ENCODE measurements at regions not wholly inside any gene's neighbourhood (a gene's known extent, or its start where the extent isn't known, plus 50 kb on each side); places are given as distances from the start of the nearest gene placed in this dataset.
A peak's percentile ranks its signal among the peaks of the same experiment; 100 is the strongest.

DNA sequence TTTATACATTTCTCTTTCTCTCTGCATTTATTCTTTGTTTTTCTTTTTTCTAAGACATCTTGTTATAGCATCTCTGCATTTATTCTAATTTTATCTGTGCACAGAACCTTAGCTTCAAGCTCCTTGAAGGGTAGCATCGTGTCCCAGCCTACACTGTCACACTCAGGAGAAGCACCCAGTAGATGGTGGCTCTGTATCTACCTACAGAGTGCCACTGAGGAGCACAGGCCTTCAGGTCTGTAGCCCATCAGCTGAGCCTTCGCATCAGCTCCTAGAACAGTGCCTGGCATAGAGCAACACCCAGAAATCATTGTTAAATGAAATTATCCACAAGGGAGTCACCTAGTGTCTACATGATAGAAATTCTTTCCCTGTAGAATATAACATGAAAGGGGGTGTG lies 203.0 kb upstream of the KLF14 start:
- Histone ChIP-seq H3K27ac (ENCODE audit: low read depth, low read length) (no peak overlapping the region), H3K27me3 (ENCODE audit: control insufficient read depth, insufficient read depth, low read length) (no peaks in the 10 kb centered on the region), H3K36me3 (ENCODE audit: control insufficient read depth, insufficient read depth, low read length) (peaks cover 9% of the 10 kb centered on the region), H3K4me1 (ENCODE audit: control insufficient read depth, insufficient read depth, low read length) (peaks cover 4% of the 10 kb centered on the region), H3K9ac (ENCODE audit: low read length) (no peak overlapping the region), H3K4me3 (ENCODE audit: low read length) (no peak overlapping the region)

DNA sequence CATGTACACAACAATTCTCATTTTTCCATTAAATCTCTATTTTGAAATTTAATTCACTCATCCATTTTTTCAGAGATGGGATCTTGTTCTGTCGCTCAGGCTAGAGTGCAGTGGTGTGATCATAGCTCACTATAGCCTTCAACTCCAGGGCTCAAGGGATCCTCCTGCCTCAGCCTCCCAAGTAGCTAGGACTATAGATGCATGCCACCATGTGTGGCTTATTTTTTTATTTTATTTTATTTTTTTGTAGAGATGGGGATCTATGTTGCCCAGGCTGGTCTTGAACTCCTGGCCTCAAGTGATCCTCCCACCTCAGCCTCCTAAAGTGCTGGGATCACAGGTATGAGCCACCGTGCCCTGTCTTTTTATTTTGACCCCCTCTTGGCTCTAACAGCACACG lies 203.8 kb upstream of the KLF14 start:
- no peak overlapping the region for H3K9ac ChIP-seq (ENCODE audit: low read length)
- H3K4me3 ChIP-seq (ENCODE audit: low read length): no peak overlapping the region
- no peak overlapping the region for H3K27ac ChIP-seq (ENCODE audit: low read depth, low read length)
- H3K36me3 ChIP-seq (ENCODE audit: control insufficient read depth, insufficient read depth, low read length): peaks cover 9% of the 10 kb centered on the region
- peaks cover 4% of the 10 kb centered on the region for H3K4me1 ChIP-seq (ENCODE audit: control insufficient read depth, insufficient read depth, low read length)
- no peaks in the 10 kb centered on the region for H3K27me3 ChIP-seq (ENCODE audit: control insufficient read depth, insufficient read depth, low read length)

DNA sequence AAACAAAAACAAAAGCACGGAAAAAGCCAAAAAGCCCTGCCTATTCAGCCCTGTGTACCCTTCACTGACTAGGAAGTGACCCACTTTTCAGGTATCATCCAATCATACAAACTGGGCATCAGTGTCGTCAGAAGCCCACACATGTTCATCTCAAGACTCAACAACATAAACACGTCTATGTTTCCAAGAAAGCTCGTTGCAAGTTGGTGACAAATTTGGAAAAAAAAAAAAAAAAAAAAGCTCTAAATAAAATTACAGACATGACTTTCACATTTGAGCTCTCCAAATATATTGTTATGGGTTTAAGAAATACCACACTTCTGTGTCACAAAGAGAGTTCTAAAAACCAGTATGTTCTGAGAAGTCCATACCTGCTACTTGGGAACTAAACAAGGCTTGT lies 204.7 kb upstream of the KLF14 start:
- H3K9ac ChIP-seq (ENCODE audit: low read length): no peak overlapping the region
- H3K36me3 ChIP-seq (ENCODE audit: control insufficient read depth, insufficient read depth, low read length): peaks cover 9% of the 10 kb centered on the region
- H3K4me1 ChIP-seq (ENCODE audit: control insufficient read depth, insufficient read depth, low read length): peaks cover 4% of the 10 kb centered on the region
- H3K27ac ChIP-seq (ENCODE audit: low read depth, low read length): no peak overlapping the region
- no peaks in the 10 kb centered on the region for H3K27me3 ChIP-seq (ENCODE audit: control insufficient read depth, insufficient read depth, low read length)
- no peak overlapping the region for H3K4me3 ChIP-seq (ENCODE audit: low read length)

DNA sequence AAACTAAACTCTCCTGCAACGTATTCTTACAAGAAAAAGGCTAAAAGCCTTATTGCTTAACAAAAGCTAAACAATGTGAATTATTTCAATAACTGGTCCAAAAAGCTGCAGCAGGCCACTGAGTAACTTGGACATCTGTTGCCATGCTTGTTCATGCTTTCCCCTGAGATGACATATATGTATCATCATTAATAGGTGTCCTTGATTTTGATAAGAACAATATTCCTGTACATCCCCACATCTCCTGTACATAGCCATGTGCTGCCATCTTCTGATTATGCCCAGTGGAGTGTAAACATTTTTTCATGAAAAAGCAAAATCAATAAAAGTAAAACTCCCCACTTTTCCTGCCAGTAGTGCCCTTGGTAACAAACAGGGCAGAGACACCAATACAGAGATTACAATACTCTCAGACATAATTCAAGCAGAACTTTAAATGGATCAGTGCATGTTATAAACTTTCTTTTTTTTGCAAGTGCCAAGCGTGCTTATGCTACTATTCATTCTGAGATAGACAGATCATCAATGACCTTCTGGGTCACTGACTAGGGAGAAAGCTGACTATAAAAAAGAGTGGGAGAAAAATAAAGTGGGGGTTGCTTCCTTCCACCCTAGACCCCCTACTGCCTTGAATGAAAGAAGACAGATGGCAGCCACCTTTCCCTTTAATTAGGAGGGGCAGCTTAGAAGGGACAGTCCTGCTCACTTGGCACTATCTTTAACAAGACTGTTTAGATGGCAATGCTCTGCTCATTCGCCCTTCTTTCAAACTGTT lies 205.5 kb upstream of the KLF14 start:
- H3K27ac ChIP-seq (ENCODE audit: low read depth, low read length): no peak overlapping the region
- no peaks in the 10 kb centered on the region for H3K27me3 ChIP-seq (ENCODE audit: control insufficient read depth, insufficient read depth, low read length)
- H3K4me3 ChIP-seq (ENCODE audit: low read length): no peak overlapping the region
- peaks cover 10% of the 10 kb centered on the region for H3K4me1 ChIP-seq (ENCODE audit: control insufficient read depth, insufficient read depth, low read length)
- H3K9ac ChIP-seq (ENCODE audit: low read length): no peak overlapping the region
- peaks cover 9% of the 10 kb centered on the region for H3K36me3 ChIP-seq (ENCODE audit: control insufficient read depth, insufficient read depth, low read length)

DNA sequence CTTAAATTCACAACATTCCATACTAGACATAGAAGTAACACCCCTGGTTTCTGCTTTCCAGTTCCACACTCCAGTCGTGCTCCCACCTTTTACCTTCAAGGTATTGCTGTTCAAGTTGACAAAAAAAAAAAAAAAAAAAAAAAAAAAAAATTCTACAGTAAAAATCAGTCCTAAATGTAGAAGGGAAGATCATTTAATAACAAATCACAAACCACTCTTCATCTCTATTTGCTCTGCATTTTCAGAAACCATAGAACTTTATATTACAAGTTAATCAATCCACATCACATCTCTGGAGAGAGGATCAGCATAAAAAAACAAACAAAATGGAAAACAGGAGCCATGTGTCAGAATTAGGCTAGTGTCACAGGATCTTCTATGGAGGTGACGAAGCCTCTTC lies 206.3 kb upstream of the KLF14 start:
- H3K9ac ChIP-seq (ENCODE audit: low read length): no peak overlapping the region
- peaks cover 10% of the 10 kb centered on the region for H3K4me1 ChIP-seq (ENCODE audit: control insufficient read depth, insufficient read depth, low read length)
- no peak overlapping the region for H3K27ac ChIP-seq (ENCODE audit: low read depth, low read length)
- H3K4me3 ChIP-seq (ENCODE audit: low read length): no peak overlapping the region
- peaks cover 9% of the 10 kb centered on the region for H3K36me3 ChIP-seq (ENCODE audit: control insufficient read depth, insufficient read depth, low read length)
- H3K27me3 ChIP-seq (ENCODE audit: control insufficient read depth, insufficient read depth, low read length): no peaks in the 10 kb centered on the region

DNA sequence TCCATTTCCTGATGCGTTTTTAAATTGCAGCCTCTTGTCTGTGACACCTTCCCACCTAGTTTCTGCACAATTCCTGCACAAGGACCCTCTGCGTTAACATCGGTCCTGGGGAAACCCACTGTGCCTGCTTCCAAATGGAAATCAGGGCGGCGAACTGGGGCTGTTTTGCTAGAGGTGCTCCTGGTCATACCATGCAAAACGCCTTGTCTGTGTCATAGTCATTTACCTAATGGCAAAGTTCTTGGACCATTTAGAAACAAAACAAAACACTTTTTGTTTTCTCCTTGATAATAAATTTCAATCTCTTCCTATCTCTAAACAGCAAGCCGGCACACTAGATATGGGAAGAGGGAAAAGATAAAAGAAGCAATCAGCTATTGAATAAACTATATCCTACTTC lies 206.9 kb upstream of the KLF14 start:
- Histone ChIP-seq H3K27me3 (ENCODE audit: control insufficient read depth, insufficient read depth, low read length) (no peaks in the 10 kb centered on the region), H3K4me3 (ENCODE audit: low read length) (peak overlapping the region; percentile 65), H3K4me1 (ENCODE audit: control insufficient read depth, insufficient read depth, low read length) (peaks cover 10% of the 10 kb centered on the region), H3K9ac (ENCODE audit: low read length) (peak overlapping the region; percentile 7), H3K27ac (ENCODE audit: low read depth, low read length) (peak overlapping the region; percentile 29), H3K36me3 (ENCODE audit: control insufficient read depth, insufficient read depth, low read length) (peaks cover 4% of the 10 kb centered on the region)

DNA sequence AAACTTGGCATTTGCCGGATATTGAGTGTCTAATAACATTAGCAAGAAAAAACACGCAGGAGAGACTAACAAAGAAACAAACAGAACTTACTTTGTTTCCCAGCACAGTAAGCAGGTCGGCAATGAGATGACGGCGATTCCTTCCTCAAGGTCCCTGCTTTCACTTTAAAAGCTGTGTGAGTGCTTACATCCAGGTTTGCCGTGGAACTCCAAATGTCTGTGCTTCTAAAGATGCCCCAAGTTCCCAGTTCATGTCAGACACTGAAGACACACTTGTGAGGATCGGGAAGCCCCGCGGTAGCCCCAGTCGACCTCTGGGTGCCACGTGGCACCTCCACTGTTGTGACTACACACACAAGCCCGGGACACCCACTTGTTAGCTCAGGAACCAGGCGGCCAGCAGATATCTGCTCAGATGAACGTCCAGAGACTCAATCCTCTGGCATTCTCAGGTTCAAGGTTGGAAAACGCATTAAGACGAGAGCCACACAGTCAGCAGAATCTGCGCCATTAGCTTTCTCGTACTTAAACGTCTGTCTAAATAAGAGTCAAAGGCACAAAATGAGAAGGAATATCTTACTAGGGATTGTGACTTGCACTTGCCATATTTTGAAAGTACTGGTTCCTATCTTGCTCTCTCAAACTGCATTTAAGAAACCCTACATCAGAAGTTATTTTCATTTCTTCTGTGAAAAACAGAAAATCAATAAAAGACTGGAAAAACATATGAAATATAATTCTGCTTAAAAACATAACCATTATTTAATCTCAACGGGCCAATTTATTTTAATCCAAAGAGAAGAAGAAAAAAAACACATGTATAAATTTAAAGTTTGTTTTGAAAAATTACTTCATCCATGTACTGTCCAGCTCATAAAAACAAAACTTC lies 207.6 kb upstream of the KLF14 start:
- H3K4me3 ChIP-seq (ENCODE audit: low read length): peak overlapping the region; percentile 65
- H3K4me1 ChIP-seq (ENCODE audit: control insufficient read depth, insufficient read depth, low read length): peaks cover 10% of the 10 kb centered on the region
- H3K27ac ChIP-seq (ENCODE audit: low read depth, low read length): peak overlapping the region; percentile 29
- H3K27me3 ChIP-seq (ENCODE audit: control insufficient read depth, insufficient read depth, low read length): no peaks in the 10 kb centered on the region
- peaks cover 3% of the 10 kb centered on the region for H3K36me3 ChIP-seq (ENCODE audit: control insufficient read depth, insufficient read depth, low read length)
- H3K9ac ChIP-seq (ENCODE audit: low read length): peak overlapping the region; percentile 7

DNA sequence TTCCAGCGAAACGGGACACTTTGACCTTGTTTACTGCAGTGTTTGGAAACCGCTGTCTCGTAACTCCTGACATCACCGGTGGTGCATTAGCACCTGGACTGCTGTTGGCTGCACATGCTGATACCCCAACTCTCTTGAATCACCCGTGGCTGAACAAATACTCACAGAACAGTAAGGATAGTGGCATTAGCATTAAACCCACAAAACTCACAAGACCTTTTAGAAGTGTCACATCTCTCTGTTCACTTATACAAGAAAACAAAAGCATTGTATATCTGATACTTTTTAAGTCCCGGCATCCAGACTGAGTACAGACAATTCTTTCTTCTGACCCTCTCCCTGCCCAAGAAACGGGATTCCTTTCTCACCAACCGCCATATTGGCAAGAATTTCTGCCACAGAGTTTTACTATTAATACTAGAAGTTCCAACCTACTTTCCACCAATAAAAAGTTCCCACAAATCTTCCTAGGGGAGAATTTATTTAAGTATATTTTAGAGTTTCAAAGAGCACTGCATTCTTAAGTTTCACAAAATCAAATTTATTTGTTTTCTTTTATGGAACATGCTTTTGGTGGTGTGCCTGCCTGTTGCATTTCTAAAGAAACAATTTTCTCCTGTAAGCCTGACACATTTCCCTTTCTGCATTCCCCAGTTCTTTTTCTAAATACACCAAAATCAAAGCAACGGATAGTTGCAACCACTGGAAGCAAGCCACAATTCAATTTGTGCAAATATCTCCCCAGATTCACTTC lies 208.4 kb upstream of the KLF14 start:
- Histone ChIP-seq H3K4me1 (ENCODE audit: control insufficient read depth, insufficient read depth, low read length) (peaks cover 10% of the 10 kb centered on the region), H3K9ac (ENCODE audit: low read length) (no peak overlapping the region)

DNA sequence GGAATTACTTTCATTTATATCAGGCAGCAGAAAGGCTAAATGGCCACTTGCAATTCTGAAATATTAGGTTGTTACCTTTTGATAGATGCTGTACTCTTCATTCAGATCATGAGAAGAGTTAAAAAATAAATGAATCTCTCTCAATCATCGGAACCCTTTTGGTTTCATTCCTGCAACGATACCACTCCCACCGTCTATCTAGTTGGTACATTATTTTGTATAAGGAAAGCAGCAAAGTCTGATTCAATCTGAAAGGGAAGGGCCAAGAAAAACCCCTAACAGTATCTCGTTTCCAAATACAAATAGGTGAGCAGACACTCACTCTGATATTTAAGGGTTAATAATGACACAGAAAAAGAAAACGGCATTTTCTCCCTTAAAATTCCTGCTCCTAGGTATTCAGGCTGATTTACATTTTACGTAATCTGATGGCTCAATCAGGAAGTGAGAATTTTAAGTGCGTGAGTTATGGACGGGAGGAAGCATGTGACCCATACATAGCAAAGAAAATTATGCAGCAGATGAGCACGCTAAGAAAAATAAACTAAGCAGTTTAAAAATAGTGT lies 209.4 kb upstream of the KLF14 start:
- Histone ChIP-seq H3K27ac (ENCODE audit: low read depth, low read length) (no peak overlapping the region), H3K36me3 (ENCODE audit: control insufficient read depth, insufficient read depth, low read length) (peaks cover 3% of the 10 kb centered on the region), H3K4me1 (ENCODE audit: control insufficient read depth, insufficient read depth, low read length) (peaks cover 10% of the 10 kb centered on the region), H3K4me3 (ENCODE audit: low read length) (peak overlapping the region; percentile 55), H3K9ac (ENCODE audit: low read length) (peak overlapping the region; percentile 14), H3K27me3 (ENCODE audit: control insufficient read depth, insufficient read depth, low read length) (no peaks in the 10 kb centered on the region)

More for the DNA sequence above, 208.4 kb upstream of the KLF14 start:
- H3K36me3 ChIP-seq (ENCODE audit: control insufficient read depth, insufficient read depth, low read length): peaks cover 3% of the 10 kb centered on the region
- H3K4me3 ChIP-seq (ENCODE audit: low read length): peak overlapping the region; percentile 46
- peak overlapping the region; percentile 10 for H3K27ac ChIP-seq (ENCODE audit: low read depth, low read length)
- H3K27me3 ChIP-seq (ENCODE audit: control insufficient read depth, insufficient read depth, low read length): no peaks in the 10 kb centered on the region

DNA sequence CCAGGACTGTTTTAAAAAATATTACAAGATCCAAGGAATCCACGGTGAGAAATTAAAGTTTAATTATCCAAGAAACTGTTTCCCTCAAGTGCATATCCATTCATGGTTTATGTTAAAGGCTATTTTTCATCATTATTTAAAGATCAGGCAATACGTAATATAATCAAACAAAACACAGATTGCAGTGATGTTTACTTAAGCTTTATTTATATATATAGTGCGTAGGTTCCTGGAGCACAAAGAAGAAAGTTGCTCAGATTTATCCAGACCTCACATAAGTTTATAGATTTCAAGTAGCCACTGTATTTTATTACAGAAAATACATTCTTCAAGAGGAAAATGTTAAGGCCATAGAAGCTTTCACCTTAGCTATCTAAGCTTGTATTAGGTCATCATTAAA lies 210.0 kb upstream of the KLF14 start:
- Histone ChIP-seq H3K36me3 (ENCODE audit: control insufficient read depth, insufficient read depth, low read length) (peaks cover 3% of the 10 kb centered on the region), H3K27ac (ENCODE audit: low read depth, low read length) (no peak overlapping the region), H3K9ac (ENCODE audit: low read length) (no peak overlapping the region), H3K4me1 (ENCODE audit: control insufficient read depth, insufficient read depth, low read length) (peaks cover 10% of the 10 kb centered on the region), H3K4me3 (ENCODE audit: low read length) (no peak overlapping the region), H3K27me3 (ENCODE audit: control insufficient read depth, insufficient read depth, low read length) (no peaks in the 10 kb centered on the region)

DNA sequence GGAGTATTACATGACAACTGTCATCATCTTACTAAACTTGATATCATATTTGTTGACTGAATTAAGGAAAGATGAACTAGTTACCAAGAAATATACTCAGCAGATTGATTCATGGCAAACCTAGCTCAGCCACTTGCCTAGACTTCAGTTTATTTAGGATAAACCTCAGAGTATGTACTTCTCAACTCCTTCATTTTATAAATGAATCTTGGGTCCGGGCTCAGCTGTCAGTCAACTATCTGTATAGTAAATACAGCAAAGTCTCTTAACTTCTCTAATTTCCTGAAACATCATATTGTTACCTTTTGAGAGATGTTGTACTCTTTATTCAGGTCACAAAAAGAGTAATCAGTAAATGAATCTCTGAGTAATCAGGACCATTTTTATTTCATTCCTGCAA lies 211.0 kb upstream of the KLF14 start:
- H3K27ac ChIP-seq (ENCODE audit: low read depth, low read length): no peak overlapping the region
- H3K27me3 ChIP-seq (ENCODE audit: control insufficient read depth, insufficient read depth, low read length): no peaks in the 10 kb centered on the region
- H3K9ac ChIP-seq (ENCODE audit: low read length): no peak overlapping the region
- peaks cover 8% of the 10 kb centered on the region for H3K4me1 ChIP-seq (ENCODE audit: control insufficient read depth, insufficient read depth, low read length)
- peaks cover 3% of the 10 kb centered on the region for H3K36me3 ChIP-seq (ENCODE audit: control insufficient read depth, insufficient read depth, low read length)
- no peak overlapping the region for H3K4me3 ChIP-seq (ENCODE audit: low read length)

DNA sequence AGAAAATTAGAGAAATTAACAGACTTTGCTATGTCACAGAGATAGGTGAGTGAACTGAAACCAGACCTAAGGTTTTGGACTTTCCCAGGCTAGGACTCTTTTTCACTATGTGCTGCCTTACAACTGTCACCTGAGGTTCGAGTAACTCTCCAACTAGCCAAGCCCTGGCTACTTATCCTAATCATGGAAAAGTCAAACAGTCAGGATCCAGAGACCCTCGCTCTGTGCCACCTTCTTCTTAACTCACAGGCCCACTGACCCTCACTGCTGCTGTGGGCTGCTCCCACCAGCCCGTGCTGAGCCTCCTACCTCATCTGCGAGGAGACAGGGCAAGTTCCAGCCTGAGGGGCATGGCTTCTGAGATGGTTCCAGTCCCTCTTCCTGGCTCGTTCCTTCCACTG lies 211.4 kb upstream of the KLF14 start:
- Histone ChIP-seq H3K4me3 (ENCODE audit: low read length) (no peak overlapping the region), H3K27me3 (ENCODE audit: control insufficient read depth, insufficient read depth, low read length) (no peaks in the 10 kb centered on the region), H3K27ac (ENCODE audit: low read depth, low read length) (no peak overlapping the region), H3K4me1 (ENCODE audit: control insufficient read depth, insufficient read depth, low read length) (peaks cover 8% of the 10 kb centered on the region), H3K9ac (ENCODE audit: low read length) (no peak overlapping the region), H3K36me3 (ENCODE audit: control insufficient read depth, insufficient read depth, low read length) (peaks cover 3% of the 10 kb centered on the region)
